IMR-90 (cell line): ENCODE measurements at regions not wholly inside any gene's neighbourhood (a gene's known extent, or its start where the extent isn't known, plus 50 kb on each side); places are given as distances from the start of the nearest gene placed in this dataset.

ENCODE experiments used
- ATAC-seq: fragments of 200-7000 bp; cut with Tn5 transposase; 2 replicates; pipeline ENCODE4 v1.9.1; 2020; ENCODE audit warnings: low read depth, mild to moderate bottlenecking, moderate library complexity
- BruUV-seq: library from RNA; stranded (reverse); fragments of 400-500 nt; replicated peaks from 2 replicates; lab custom pipeline; 2021; lab: Mats Ljungman, UMichigan
- CTCF ChIA-PET: fragments of 300-600 bp; formaldehyde crosslinking; extraction: SDS; loops from one replicate; lab custom pipeline; 2021; ENCODE audit warnings: antibody characterized with exemption; lab: Yijun Ruan, JAX
- POLR2A ChIA-PET: fragments of 300-600 bp; sonication (Branson Sonifier 250); formaldehyde crosslinking; loops from one replicate; lab custom pipeline; 2022; ENCODE audit warnings: antibody characterized with exemption; ENCODE audit not compliant: unreplicated experiment; lab: Charles Lee
- DNase-seq: peaks from one replicate; pipeline ENCODE4 v3.0.0; 2013
- H2AFZ ChIP-seq: replicated peaks from 2 replicates; pipeline ENCODE3; 2013; ENCODE audit warnings: low read length, mild to moderate bottlenecking; ENCODE audit not compliant: poor library complexity
- H2AK5ac ChIP-seq: 2 replicates; pipeline ENCODE4 v1.6.1; 2013; ENCODE audit warnings: low read depth, low read length, inconsistent platforms
- H2AK9ac ChIP-seq: replicated peaks from 2 replicates; pipeline ENCODE3; 2013; ENCODE audit warnings: mild to moderate bottlenecking, low read depth, low read length, moderate library complexity; ENCODE audit not compliant: poor library complexity
- H2BK120ac ChIP-seq: 2 replicates; pipeline ENCODE4 v1.6.1; 2013; ENCODE audit warnings: low read depth, low read length, inconsistent platforms
- H2BK15ac ChIP-seq: 3 replicates; pipeline ENCODE4 v1.6.1; 2013; ENCODE audit warnings: low read depth, low read length, inconsistent platforms
- H2BK20ac ChIP-seq: 2 replicates; pipeline ENCODE4 v1.6.1; 2013; ENCODE audit warnings: low read depth, mild to moderate bottlenecking, inconsistent platforms, low read length, moderate library complexity
- H2BK5ac ChIP-seq: 2 replicates; pipeline ENCODE4 v1.6.1; 2013; ENCODE audit warnings: mild to moderate bottlenecking, low read depth, low read length, inconsistent platforms; ENCODE audit not compliant: poor library complexity, severe bottlenecking
- H3K14ac ChIP-seq: replicated peaks from 2 replicates; pipeline ENCODE4 v1.6.1; 2013; ENCODE audit warnings: low read depth, low read length, inconsistent platforms
- H3K18ac ChIP-seq: 2 replicates; pipeline ENCODE4 v1.6.1; 2013; ENCODE audit warnings: low read depth, low read length, control low read depth
- H3K23ac ChIP-seq: 2 replicates; pipeline ENCODE4 v1.6.1; 2013; ENCODE audit warnings: low read depth, low read length, inconsistent platforms
- H3K27ac ChIP-seq: 2 replicates; pipeline ENCODE4 v1.5.1; 2013; ENCODE audit warnings: mild to moderate bottlenecking, control low read depth, low read length; ENCODE audit not compliant: insufficient read depth
- H3K27me3 ChIP-seq: 2 replicates; pipeline ENCODE4 v1.6.1; 2013; ENCODE audit warnings: low read length; ENCODE audit not compliant: control insufficient read depth, insufficient read depth
- H3K36me3 ChIP-seq: 2 replicates; pipeline ENCODE4 v1.6.1; 2013; ENCODE audit warnings: low read length, mixed read lengths; ENCODE audit not compliant: control insufficient read depth, insufficient read depth
- H3K4ac ChIP-seq: 2 replicates; pipeline ENCODE4 v1.6.1; 2013; ENCODE audit warnings: low read depth, low read length, inconsistent platforms
- H3K4me1 ChIP-seq: 2 replicates; pipeline ENCODE4 v1.6.1; 2013; ENCODE audit warnings: low read length, mixed read lengths; ENCODE audit not compliant: control insufficient read depth, insufficient read depth
- H3K4me2 ChIP-seq: 2 replicates; pipeline ENCODE4 v1.6.1; 2013; ENCODE audit warnings: low read depth, mild to moderate bottlenecking, control low read depth, low read length, moderate library complexity
- H3K4me3 ChIP-seq: 2 replicates; pipeline ENCODE4 v1.5.1; 2013; ENCODE audit warnings: low read depth, mild to moderate bottlenecking, control low read depth, low read length, moderate library complexity; ENCODE audit not compliant: insufficient read depth
- H3K56ac ChIP-seq: 2 replicates; pipeline ENCODE4 v1.6.1; 2013; ENCODE audit warnings: low read length, inconsistent platforms; ENCODE audit not compliant: insufficient read depth; ENCODE audit errors: extremely low read depth
- H3K79me1 ChIP-seq, 2 experiments: 2 replicates each; pipeline ENCODE4 v1.6.1; 2013; ENCODE audit warnings: low read length in 2 of 2, inconsistent platforms in 1 of 2, low read depth in 1 of 2
- H3K9ac ChIP-seq: 2 replicates; pipeline ENCODE4 v1.6.1; 2013; ENCODE audit warnings: low read depth, low read length, control low read depth
- H3K9me1 ChIP-seq: 2 replicates; pipeline ENCODE4 v1.6.1; 2013; ENCODE audit warnings: low read length, inconsistent platforms; ENCODE audit not compliant: insufficient read depth
- H3K9me3 ChIP-seq: 2 replicates; pipeline ENCODE4 v1.6.1; 2013; ENCODE audit warnings: low read length; ENCODE audit not compliant: control insufficient read depth, insufficient read depth
- H4K20me1 ChIP-seq: 2 replicates; pipeline ENCODE4 v1.6.1; 2013; ENCODE audit warnings: low read length, inconsistent platforms; ENCODE audit not compliant: insufficient read depth
- H4K5ac ChIP-seq: 2 replicates; pipeline ENCODE4 v1.6.1; 2013; ENCODE audit warnings: mild to moderate bottlenecking, low read depth, low read length, control low read depth
- H4K8ac ChIP-seq, 2 experiments: 2 replicates each; pipeline ENCODE4 v1.6.1; 2013; ENCODE audit warnings: low read depth in 2 of 2, low read length in 2 of 2, control low read depth in 1 of 2, inconsistent platforms in 1 of 2
- H4K91ac ChIP-seq: 2 replicates; pipeline ENCODE4 v1.6.1; 2013; ENCODE audit warnings: low read depth, low read length, inconsistent platforms; ENCODE audit not compliant: insufficient read depth
- CEBPB ChIP-seq: IDR thresholded peaks from 2 replicates; pipeline ENCODE4 v1.6.1; 2012; ENCODE audit warnings: low read depth, low read length, improper control_type of control experiment
- CHD1 ChIP-seq: IDR thresholded peaks from 2 replicates; pipeline ENCODE4 v1.6.1; 2012; ENCODE audit warnings: low read depth, low read length, improper control_type of control experiment
- MXI1 ChIP-seq: IDR thresholded peaks from 2 replicates; pipeline ENCODE4 v1.6.1; 2012; ENCODE audit warnings: low read depth, mild to moderate bottlenecking, low read length, moderate library complexity, borderline replicate concordance
- WGBS, 2 experiments: methylation state at CpG; one replicate each; pipeline versions ENCODE4 v1.1.5 to v1.1.7; 2013; ENCODE audit warnings: missing lambda C conversion rate in 2 of 2; ENCODE audit not compliant: insufficient read length in 1 of 2; ENCODE audit errors: extremely low coverage in 2 of 2; 5-methylcytosine and 5-hydroxymethylcytosine counted together
- dilution Hi-C: fragments of 300-500 bp; cut with HindIII; formaldehyde crosslinking; loops from one replicate; pipeline ENCODE4 v1.14.3; 2018; ENCODE audit warnings: low sequenced_read_pairs; ENCODE audit not compliant: unreplicated experiment
- in situ Hi-C: fragments of 300-500 bp; cut with MboI; formaldehyde crosslinking; loops from 3 replicates; pipeline ENCODE4 v1.14.3; 2019; ENCODE audit warnings: low sequenced_read_pairs, inconsistent platforms, mixed read lengths
- intact Hi-C: fragments of 100-400 bp; cut with micrococcal nuclease; formaldehyde crosslinking; loops from 2 replicates; pipeline ENCODE4 v1.10.0; 2022
- TF ChIP-seq, protein P1 (sequence below): fragments of 150-350 bp; IDR thresholded peaks from 2 replicates; pipeline ENCODE4 v1.6.1; 2016; ENCODE audit warnings: low read depth, mild to moderate bottlenecking, low read length, moderate library complexity, borderline replicate concordance
- TF ChIP-seq, protein P2 (sequence below): conservative IDR thresholded peaks from 2 replicates; pipeline ENCODE4 v1.5.1; 2012; ENCODE audit warnings: mild to moderate bottlenecking, low read depth, low read length, improper control_type of control experiment

DNA sequence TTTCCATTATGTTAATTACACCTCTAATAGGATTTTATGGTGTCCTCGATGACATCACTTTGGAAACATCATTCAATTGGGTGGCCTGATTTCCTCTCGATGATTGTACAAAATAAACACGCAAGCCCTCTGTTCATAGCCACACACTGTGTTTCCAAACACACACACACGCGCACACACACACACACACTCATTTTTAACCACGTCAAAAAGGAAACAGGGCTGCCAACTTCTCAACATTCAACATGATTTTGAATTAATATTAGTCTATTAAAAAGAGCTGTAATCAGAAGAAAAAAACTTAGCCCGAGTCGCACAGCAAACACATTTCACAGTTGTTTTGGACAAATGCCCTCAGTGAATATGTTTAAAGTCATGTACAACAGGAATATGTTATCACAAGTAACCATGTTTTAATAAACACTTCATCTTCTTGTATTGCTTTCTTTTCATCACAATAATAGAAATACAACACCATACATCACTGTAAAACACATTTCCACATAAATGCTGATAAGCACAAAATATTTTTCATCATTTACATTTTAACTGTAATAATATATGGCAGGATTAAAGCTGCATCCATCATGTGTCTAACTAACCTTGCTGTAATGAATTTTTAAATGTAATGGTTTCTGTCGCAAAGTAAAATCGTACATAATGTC lies 219.1 kb upstream of the IRX3 start:
- ChIA-PET POLR2A (no interaction called here), CTCF (interaction anchor here (0.7 kb wide), 1 partner anchor 1235 kb away, joined by 6 read pairs; no protein-coding TSS in a partner anchor)
- ATAC-seq, result no peak
- Histone ChIP-seq H3K27ac (no peak overlapping the region), H3K9ac (no peak overlapping the region), H3K36me3 (no peaks in the 10 kb centered on the region), H2BK5ac (no peak overlapping the region), H4K5ac (no peak overlapping the region), H4K8ac (no peak overlapping the region), H2AK5ac (no peak overlapping the region), H2BK120ac (no peak overlapping the region), H2BK20ac (no peak overlapping the region), H3K4me3 (no peak overlapping the region), H3K56ac (no peak overlapping the region), H4K20me1 (no peaks in the 10 kb centered on the region), H3K4me1 (no peaks in the 10 kb centered on the region), H3K4ac (no peak overlapping the region), H2AK9ac (no peak overlapping the region), H3K4me2 (no peak overlapping the region), H3K18ac (no peak overlapping the region), H3K23ac (no peak overlapping the region), H2AFZ (no peak overlapping the region), H4K91ac (no peak overlapping the region), H3K14ac (no peak overlapping the region), H3K79me1 (no peaks in the 10 kb centered on the region), H3K27me3 (peaks cover 7% of the 10 kb centered on the region; the same call in 1 of the 2 replicates), H2BK15ac (no peak overlapping the region), H3K9me1 (no peaks in the 10 kb centered on the region), H3K9me3 (no peaks in the 10 kb centered on the region)
- dilution Hi-C loops (no loop called here), in situ Hi-C loops (no loop called here), intact Hi-C loops (no loop called here)
- no peak for DNase-seq
- WGBS, 2 experiments, result 20% methylated on average over 1 of the region's 10 CpGs; no CpG with 5 or more reads in 1 of the 2 experiments
- TF ChIP-seq, protein P1, sequence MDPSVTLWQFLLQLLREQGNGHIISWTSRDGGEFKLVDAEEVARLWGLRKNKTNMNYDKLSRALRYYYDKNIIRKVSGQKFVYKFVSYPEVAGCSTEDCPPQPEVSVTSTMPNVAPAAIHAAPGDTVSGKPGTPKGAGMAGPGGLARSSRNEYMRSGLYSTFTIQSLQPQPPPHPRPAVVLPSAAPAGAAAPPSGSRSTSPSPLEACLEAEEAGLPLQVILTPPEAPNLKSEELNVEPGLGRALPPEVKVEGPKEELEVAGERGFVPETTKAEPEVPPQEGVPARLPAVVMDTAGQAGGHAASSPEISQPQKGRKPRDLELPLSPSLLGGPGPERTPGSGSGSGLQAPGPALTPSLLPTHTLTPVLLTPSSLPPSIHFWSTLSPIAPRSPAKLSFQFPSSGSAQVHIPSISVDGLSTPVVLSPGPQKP, result no peak
- no peak for TF ChIP-seq MXI1
- no peak for TF ChIP-seq CEBPB
- no peak for TF ChIP-seq CHD1
- TF ChIP-seq, protein P2, sequence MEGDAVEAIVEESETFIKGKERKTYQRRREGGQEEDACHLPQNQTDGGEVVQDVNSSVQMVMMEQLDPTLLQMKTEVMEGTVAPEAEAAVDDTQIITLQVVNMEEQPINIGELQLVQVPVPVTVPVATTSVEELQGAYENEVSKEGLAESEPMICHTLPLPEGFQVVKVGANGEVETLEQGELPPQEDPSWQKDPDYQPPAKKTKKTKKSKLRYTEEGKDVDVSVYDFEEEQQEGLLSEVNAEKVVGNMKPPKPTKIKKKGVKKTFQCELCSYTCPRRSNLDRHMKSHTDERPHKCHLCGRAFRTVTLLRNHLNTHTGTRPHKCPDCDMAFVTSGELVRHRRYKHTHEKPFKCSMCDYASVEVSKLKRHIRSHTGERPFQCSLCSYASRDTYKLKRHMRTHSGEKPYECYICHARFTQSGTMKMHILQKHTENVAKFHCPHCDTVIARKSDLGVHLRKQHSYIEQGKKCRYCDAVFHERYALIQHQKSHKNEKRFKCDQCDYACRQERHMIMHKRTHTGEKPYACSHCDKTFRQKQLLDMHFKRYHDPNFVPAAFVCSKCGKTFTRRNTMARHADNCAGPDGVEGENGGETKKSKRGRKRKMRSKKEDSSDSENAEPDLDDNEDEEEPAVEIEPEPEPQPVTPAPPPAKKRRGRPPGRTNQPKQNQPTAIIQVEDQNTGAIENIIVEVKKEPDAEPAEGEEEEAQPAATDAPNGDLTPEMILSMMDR, result no peak
- no TSS peak for BruUV-seq
